ENCODE measurements at regions not wholly inside any gene's neighbourhood (a gene's known extent, or its start where the extent isn't known, plus 50 kb on each side); places are given as distances from the start of the nearest gene placed in this dataset.
"Not testable (repeated sequence)": the region's sequence is repeated elsewhere in the genome, so short reads cannot be mapped to it uniquely, and the experiment has no call there.

DNA sequence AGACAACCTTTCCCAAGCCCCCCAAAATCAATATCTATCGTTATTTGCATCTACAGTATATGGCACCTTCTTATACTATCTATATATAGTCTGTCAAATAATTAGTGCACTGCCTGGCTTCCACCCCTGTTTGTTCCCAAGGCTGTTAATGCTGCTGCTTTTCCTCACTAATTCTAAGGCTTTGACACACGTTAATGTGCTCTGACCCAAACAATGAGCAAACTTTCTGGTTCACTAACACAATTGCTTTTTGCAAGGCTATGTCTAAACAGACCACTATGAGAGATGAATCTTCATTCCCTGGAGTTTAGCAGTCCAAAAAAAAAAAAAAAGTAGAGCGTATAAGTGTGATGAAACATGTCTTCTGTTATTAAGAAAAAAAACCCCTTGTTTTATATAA lies 360.9 kb upstream of the AGA start:
- Histone ChIP-seq H2BK5ac (ENCODE audit: low read depth, low read length, poor library complexity) (no peak overlapping the region), H4K8ac (ENCODE audit: low read depth, low read length) (no peak overlapping the region), H4K91ac (ENCODE audit: low read depth, low read length) (no peak overlapping the region), H2AK5ac (ENCODE audit: low read length) (no peak overlapping the region), H3K36me3 (ENCODE audit: control insufficient read depth in 1 of 2, insufficient read depth in 2 of 2, low read length in 2 of 2) (no peaks in the 10 kb centered on the region), H3K4ac (ENCODE audit: low read depth, low read length) (no peak overlapping the region), H3K18ac (ENCODE audit: low read length) (no peak overlapping the region), H3K79me1 (ENCODE audit: low read length) (no peaks in the 10 kb centered on the region), H3K4me3 (ENCODE audit: low read depth, low read length) (no peak overlapping the region), H2AFZ (ENCODE audit: insufficient read depth, low read length, poor library complexity) (no peak overlapping the region), H3K27ac (ENCODE audit: low read depth, low read length) (no peak overlapping the region), H3K9me3 (ENCODE audit: insufficient read depth, low read depth, low read length) (no peaks in the 10 kb centered on the region), H2BK12ac (ENCODE audit: low read length) (no peak overlapping the region), H3K4me1 (ENCODE audit: control insufficient read depth in 1 of 2, insufficient read depth in 2 of 2, low read length in 2 of 2) (no peaks in the 10 kb centered on the region), H3K79me2 (ENCODE audit: control insufficient read depth, insufficient read depth, low read length, poor library complexity) (no peaks in the 10 kb centered on the region), H3K14ac (ENCODE audit: low read length) (no peak overlapping the region), H3K9ac (ENCODE audit: low read length) (no peak overlapping the region), H4K12ac (ENCODE audit: low read depth, low read length) (no peak overlapping the region), H3K4me2 (ENCODE audit: low read length) (no peak overlapping the region), H3K27me3 (ENCODE audit: insufficient read depth, low read length) (no peaks in the 10 kb centered on the region), H3K23ac (ENCODE audit: low read length) (no peak overlapping the region), H2BK120ac (ENCODE audit: insufficient read depth, low read length, poor library complexity) (no peak overlapping the region)
- DNase-seq = no peak
- WGBS (ENCODE audit: extremely low coverage, insufficient coverage, insufficient read length) = no CpG with 5 or more reads among the region's 3 CpGs

DNA sequence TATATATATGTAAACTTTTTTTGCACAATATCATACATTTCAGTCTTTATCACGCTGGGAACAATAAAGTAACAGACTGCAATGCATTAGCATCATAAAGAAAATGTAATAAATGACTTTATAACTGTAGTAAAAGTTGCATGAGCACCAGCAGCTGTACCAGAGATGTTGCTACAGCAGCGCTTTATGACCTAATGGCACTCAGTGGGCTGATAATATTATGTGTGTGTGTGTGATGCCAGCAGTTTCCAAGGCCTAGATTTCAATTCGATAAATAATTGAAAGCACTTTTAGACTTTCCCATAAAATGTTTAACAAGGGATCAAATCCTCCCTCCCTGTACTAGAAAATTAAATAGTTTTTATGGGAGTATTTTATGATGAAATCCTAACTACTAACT lies 367.6 kb upstream of the AGA start:
- H3K27me3 ChIP-seq (ENCODE audit: insufficient read depth, low read length) = no peaks in the 10 kb centered on the region
- no peak overlapping the region for H2BK5ac ChIP-seq (ENCODE audit: low read depth, low read length, poor library complexity)
- H4K12ac ChIP-seq (ENCODE audit: low read depth, low read length) = no peak overlapping the region
- H2BK12ac ChIP-seq (ENCODE audit: low read length) = no peak overlapping the region
- no peak overlapping the region for H3K4me3 ChIP-seq (ENCODE audit: low read depth, low read length)
- H3K14ac ChIP-seq (ENCODE audit: low read length) = no peak overlapping the region
- no peak overlapping the region for H3K4ac ChIP-seq (ENCODE audit: low read depth, low read length)
- H3K79me1 ChIP-seq (ENCODE audit: low read length) = no peaks in the 10 kb centered on the region
- H2AK5ac ChIP-seq (ENCODE audit: low read length) = no peak overlapping the region
- H3K9ac ChIP-seq (ENCODE audit: low read length) = no peak overlapping the region
- no peak overlapping the region for H2AFZ ChIP-seq (ENCODE audit: insufficient read depth, low read length, poor library complexity)
- DNase-seq = no peak
- H3K27ac ChIP-seq (ENCODE audit: low read depth, low read length) = no peak overlapping the region
- peaks cover 0 to 3% of the 10 kb centered on the region in 2 experiments for H3K4me1 ChIP-seq (ENCODE audit: control insufficient read depth in 1 of 2, insufficient read depth in 2 of 2, low read length in 2 of 2)
- no peak overlapping the region for H3K23ac ChIP-seq (ENCODE audit: low read length)
- no peaks in the 10 kb centered on the region for H3K79me2 ChIP-seq (ENCODE audit: control insufficient read depth, insufficient read depth, low read length, poor library complexity)
- H4K91ac ChIP-seq (ENCODE audit: low read depth, low read length) = no peak overlapping the region
- H4K8ac ChIP-seq (ENCODE audit: low read depth, low read length) = no peak overlapping the region
- WGBS (ENCODE audit: extremely low coverage, insufficient coverage, insufficient read length) = no CpG with 5 or more reads among the region's 3 CpGs
- no peaks in the 10 kb centered on the region for H3K9me3 ChIP-seq (ENCODE audit: insufficient read depth, low read depth, low read length)
- no peak overlapping the region for H2BK120ac ChIP-seq (ENCODE audit: insufficient read depth, low read length, poor library complexity)
- no peaks in the 10 kb centered on the region for H3K36me3 ChIP-seq (ENCODE audit: control insufficient read depth in 1 of 2, insufficient read depth in 2 of 2, low read length in 2 of 2)
- no peak overlapping the region for H3K4me2 ChIP-seq (ENCODE audit: low read length)
- H3K18ac ChIP-seq (ENCODE audit: low read length) = no peak overlapping the region

DNA sequence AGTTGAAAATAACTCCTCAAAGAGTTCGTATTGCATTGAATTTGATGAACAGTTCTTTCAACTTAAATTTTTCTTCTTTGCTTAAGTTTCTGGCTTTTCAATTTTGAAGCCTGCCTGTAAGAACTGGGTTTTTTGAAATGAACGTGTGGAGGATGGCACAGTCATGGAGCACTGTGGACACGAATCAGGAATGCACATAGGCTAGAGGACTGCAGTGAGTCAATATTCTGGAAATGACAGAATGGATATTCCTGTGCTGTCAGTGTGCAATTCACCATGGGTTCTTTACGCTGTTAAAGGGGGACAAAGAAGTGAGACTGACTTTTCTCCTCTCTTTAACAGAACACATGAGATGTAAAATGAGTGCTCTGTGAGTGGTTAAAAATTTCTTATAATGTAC lies 368.0 kb upstream of the AGA start:
- H3K27me3 ChIP-seq (ENCODE audit: insufficient read depth, low read length) = no peaks in the 10 kb centered on the region

DNA sequence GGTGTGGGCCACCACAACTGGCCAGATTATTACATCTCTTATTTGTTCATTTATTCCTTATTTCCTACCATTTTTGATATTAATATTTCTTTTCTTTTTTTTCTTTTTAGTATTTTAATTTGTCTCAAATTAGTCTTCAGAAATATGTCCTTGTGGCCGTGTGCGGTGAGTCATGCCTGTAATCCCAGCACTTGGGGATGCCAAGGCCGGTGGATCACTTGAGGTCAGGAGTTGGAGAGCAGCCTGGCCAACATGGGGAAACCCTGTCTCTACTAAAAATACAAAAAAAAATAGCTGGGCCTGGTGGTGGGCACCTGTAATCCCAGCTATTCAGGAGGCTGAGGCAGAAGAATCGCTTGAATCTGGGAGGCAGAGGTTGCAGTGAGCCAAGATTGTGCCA lies 376.2 kb upstream of the AGA start:
- H2BK12ac ChIP-seq (ENCODE audit: low read length); H2BK120ac ChIP-seq (ENCODE audit: insufficient read depth, low read length, poor library complexity); H3K4me1 ChIP-seq (ENCODE audit: control insufficient read depth in 1 of 2, insufficient read depth in 2 of 2, low read length in 2 of 2); H3K4ac ChIP-seq (ENCODE audit: low read depth, low read length); H3K79me1 ChIP-seq (ENCODE audit: low read length); H4K91ac ChIP-seq (ENCODE audit: low read depth, low read length); H3K79me2 ChIP-seq (ENCODE audit: control insufficient read depth, insufficient read depth, low read length, poor library complexity); H3K9me3 ChIP-seq (ENCODE audit: insufficient read depth, low read depth, low read length); H2AFZ ChIP-seq (ENCODE audit: insufficient read depth, low read length, poor library complexity); H3K4me3 ChIP-seq (ENCODE audit: low read depth, low read length); H3K14ac ChIP-seq (ENCODE audit: low read length); H3K36me3 ChIP-seq (ENCODE audit: control insufficient read depth in 1 of 2, insufficient read depth in 2 of 2, low read length in 2 of 2); H3K23ac ChIP-seq (ENCODE audit: low read length); H3K18ac ChIP-seq (ENCODE audit: low read length); H3K27me3 ChIP-seq (ENCODE audit: insufficient read depth, low read length); H4K8ac ChIP-seq (ENCODE audit: low read depth, low read length); H3K9ac ChIP-seq (ENCODE audit: low read length); H2BK5ac ChIP-seq (ENCODE audit: low read depth, low read length, poor library complexity); H3K4me2 ChIP-seq (ENCODE audit: low read length); DNase-seq; H2AK5ac ChIP-seq (ENCODE audit: low read length); H3K27ac ChIP-seq (ENCODE audit: low read depth, low read length); H4K12ac ChIP-seq (ENCODE audit: low read depth, low read length): not testable (repeated sequence)
- no CpG with 5 or more reads among the region's 4 CpGs for WGBS (ENCODE audit: extremely low coverage, insufficient coverage, insufficient read length)

More for the DNA sequence above, 368.0 kb upstream of the AGA start:
- no peak overlapping the region for H3K27ac ChIP-seq (ENCODE audit: low read depth, low read length)
- H3K79me1 ChIP-seq (ENCODE audit: low read length) = no peaks in the 10 kb centered on the region
- peaks cover 0 to 3% of the 10 kb centered on the region in 2 experiments for H3K4me1 ChIP-seq (ENCODE audit: control insufficient read depth in 1 of 2, insufficient read depth in 2 of 2, low read length in 2 of 2)
- no peak overlapping the region for H2BK120ac ChIP-seq (ENCODE audit: insufficient read depth, low read length, poor library complexity)
- no peak overlapping the region for H3K4ac ChIP-seq (ENCODE audit: low read depth, low read length)
- no CpG with 5 or more reads among the region's 4 CpGs for WGBS (ENCODE audit: extremely low coverage, insufficient coverage, insufficient read length)
- H3K79me2 ChIP-seq (ENCODE audit: control insufficient read depth, insufficient read depth, low read length, poor library complexity) = no peaks in the 10 kb centered on the region
- H3K9me3 ChIP-seq (ENCODE audit: insufficient read depth, low read depth, low read length) = no peaks in the 10 kb centered on the region
- no peak overlapping the region for H2BK5ac ChIP-seq (ENCODE audit: low read depth, low read length, poor library complexity)
- no peak overlapping the region for H2AFZ ChIP-seq (ENCODE audit: insufficient read depth, low read length, poor library complexity)
- H2AK5ac ChIP-seq (ENCODE audit: low read length) = no peak overlapping the region
- no peak overlapping the region for H4K8ac ChIP-seq (ENCODE audit: low read depth, low read length)
- no peak overlapping the region for H2BK12ac ChIP-seq (ENCODE audit: low read length)
- no peak overlapping the region for H3K4me3 ChIP-seq (ENCODE audit: low read depth, low read length)
- H4K12ac ChIP-seq (ENCODE audit: low read depth, low read length) = no peak overlapping the region
- H4K91ac ChIP-seq (ENCODE audit: low read depth, low read length) = no peak overlapping the region
- H3K18ac ChIP-seq (ENCODE audit: low read length) = no peak overlapping the region
- H3K23ac ChIP-seq (ENCODE audit: low read length) = no peak overlapping the region
- H3K4me2 ChIP-seq (ENCODE audit: low read length) = no peak overlapping the region
- no peak for DNase-seq
- no peak overlapping the region for H3K9ac ChIP-seq (ENCODE audit: low read length)
- H3K36me3 ChIP-seq (ENCODE audit: control insufficient read depth in 1 of 2, insufficient read depth in 2 of 2, low read length in 2 of 2) = no peaks in the 10 kb centered on the region
- H3K14ac ChIP-seq (ENCODE audit: low read length) = no peak overlapping the region
